Spleen (tissue), 11 donors: ENCODE measurements at regions not wholly inside any gene's neighbourhood (a gene's known extent, or its start where the extent isn't known, plus 50 kb on each side); places are given as distances from the start of the nearest gene placed in this dataset.

Source experiments
- DNase-seq: peaks from one replicate; pipeline ENCODE4 v3.0.0-alpha.2; 2020
- H3K27ac ChIP-seq, 8 donors: fragments of 200-600 bp; sonication (generic) in 7 of 8; 1 replicate in 4 of 8; 2 replicates in 4 of 8; pipeline versions ENCODE4 v1.5.0 to v1.8.0; 2016 to 2021; ENCODE audit warnings: inconsistent platforms in 4 of 8, mild to moderate bottlenecking in 4 of 8, moderate library complexity in 1 of 8
- H3K27me3 ChIP-seq, 7 donors: fragments of 200-600 bp; sonication (generic) in 6 of 7; replicated peaks in 1 of 7; 1 replicate in 4 of 7; 2 replicates in 3 of 7; pipeline versions ENCODE4 v1.5.0 to v1.8.0; 2016 to 2021; ENCODE audit warnings: inconsistent platforms in 3 of 7, mild to moderate bottlenecking in 1 of 7
- H3K36me3 ChIP-seq, 6 donors: fragments of 200-600 bp; sonication (generic) in 5 of 6; 1 replicate in 4 of 6; 2 replicates in 2 of 6; pipeline versions ENCODE4 v1.5.0 to v1.8.0; 2016 to 2021; ENCODE audit warnings: inconsistent platforms in 2 of 6
- H3K4me1 ChIP-seq, 6 donors: fragments of 200-600 bp; sonication (generic) in 5 of 6; 1 replicate in 3 of 6; 2 replicates in 3 of 6; pipeline versions ENCODE4 v1.5.0 to v1.8.0; 2016 to 2021; ENCODE audit warnings: inconsistent platforms in 3 of 6
- H3K4me3 ChIP-seq, 8 donors: fragments of 200-600 bp; sonication (generic) in 7 of 8; 1 replicate in 4 of 8; 2 replicates in 4 of 8; pipeline versions ENCODE4 v1.5.0 to v1.8.0; 2016 to 2021; ENCODE audit warnings: inconsistent platforms in 4 of 8, mild to moderate bottlenecking in 4 of 8, moderate library complexity in 2 of 8
- H3K9me3 ChIP-seq, 8 donors: fragments of 200-600 bp; sonication (generic) in 7 of 8; 1 replicate in 4 of 8; 2 replicates in 4 of 8; pipeline versions ENCODE4 v1.5.0 to v1.8.0; 2016 to 2021; ENCODE audit warnings: inconsistent platforms in 4 of 8
- POLR2A ChIP-seq, 3 donors: fragments of 450-650 bp; IDR thresholded peaks; one replicate each; pipeline ENCODE4 v1.5.1; 2017; ENCODE audit warnings: antibody characterized with exemption in 3 of 3, mild to moderate bottlenecking in 1 of 3
- POLR2AphosphoS5 ChIP-seq, 3 donors: sonication (generic); formaldehyde crosslinking; IDR thresholded peaks; one replicate each; pipeline ENCODE4 v1.5.1; 2017; ENCODE audit warnings: antibody characterized with exemption in 3 of 3
- WGBS, 5 donors: extraction: QIAGEN DNeasy Blood & Tissue Kit in 3 of 5; methylation state at CpG; one replicate each; pipeline versions ENCODE4 v1.1.5 to v1.1.7; 2013 to 2018; 5-methylcytosine and 5-hydroxymethylcytosine counted together
- intact Hi-C: fragments of 100-400 bp; cut with DNase I; formaldehyde crosslinking; loops from one replicate; pipeline ENCODE4 v1.15.0; 2023; ENCODE audit warnings: low total_unique reads
- TF ChIP-seq, protein P1 (sequence below), 11 experiments: fragments of 200-600 bp in 7 of 11; fragments of 450-650 bp in 4 of 11; sonication (generic) in 4 of 11; IDR thresholded peaks in 8 of 11; conservative IDR thresholded peaks in 3 of 11; 1 replicate in 7 of 11; 2 replicates in 4 of 11; pipeline versions ENCODE4 v1.4.0 to v1.8.0; 2016 to 2021; ENCODE audit warnings: antibody characterized with exemption in 11 of 11, inconsistent platforms in 4 of 11, mild to moderate bottlenecking in 1 of 11
- donor health status: healthy with polysubstance abuse.
- donor health status: DM: no; HTN: no; CAD: no; lungs with moderate emphysema.
- donor health status: DM: no; HTN: no; CAD: no.
- donor health status: Bipolar disorder and iron deficiency.
- donor health status: healthy.
- donor health status: DM: no; HTN: no; CAD: no.
- donor health status: DM: yes; HTN: yes; CAD: no.

DNA sequence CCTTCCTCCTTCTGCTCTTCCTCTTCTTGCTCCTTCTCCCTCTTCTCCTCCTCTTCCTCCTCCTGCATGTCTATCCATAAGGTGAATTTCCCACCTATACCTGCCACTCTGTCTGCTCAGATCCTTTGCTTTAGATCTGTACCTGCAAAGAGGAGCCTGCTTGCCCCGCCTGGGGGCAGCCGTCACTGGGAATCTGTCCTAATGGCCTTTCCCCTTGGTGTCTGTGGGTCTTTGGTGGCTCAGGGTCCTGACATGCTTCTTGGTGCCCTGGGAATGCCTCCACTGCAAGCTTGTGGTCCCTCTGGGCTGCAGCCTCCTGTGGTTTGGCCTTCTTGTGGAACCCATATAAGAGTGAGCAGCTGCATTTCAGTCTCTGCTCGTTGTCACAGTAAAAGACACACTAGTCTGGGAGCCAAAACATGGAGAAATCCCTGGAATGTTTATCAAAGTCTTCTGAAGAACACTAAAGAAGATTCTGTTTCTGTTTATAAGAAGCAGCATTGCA is 79.5 kb upstream of the CSF3R start:
- Histone ChIP-seq H3K27me3 (peaks cover 0 to 15% (median 0%) of the 10 kb centered on the region in 7 donors), H3K9me3 (no peaks in the 10 kb centered on the region), H3K27ac (no peak overlapping the region), H3K36me3 (no peaks in the 10 kb centered on the region), H3K4me3 (no peak overlapping the region), H3K4me1 (no peaks in the 10 kb centered on the region)
- WGBS, 5 donors: 66 to 87% (median 79%) methylated on average over 3 of the region's 3 CpGs
- TF ChIP-seq, protein P1, sequence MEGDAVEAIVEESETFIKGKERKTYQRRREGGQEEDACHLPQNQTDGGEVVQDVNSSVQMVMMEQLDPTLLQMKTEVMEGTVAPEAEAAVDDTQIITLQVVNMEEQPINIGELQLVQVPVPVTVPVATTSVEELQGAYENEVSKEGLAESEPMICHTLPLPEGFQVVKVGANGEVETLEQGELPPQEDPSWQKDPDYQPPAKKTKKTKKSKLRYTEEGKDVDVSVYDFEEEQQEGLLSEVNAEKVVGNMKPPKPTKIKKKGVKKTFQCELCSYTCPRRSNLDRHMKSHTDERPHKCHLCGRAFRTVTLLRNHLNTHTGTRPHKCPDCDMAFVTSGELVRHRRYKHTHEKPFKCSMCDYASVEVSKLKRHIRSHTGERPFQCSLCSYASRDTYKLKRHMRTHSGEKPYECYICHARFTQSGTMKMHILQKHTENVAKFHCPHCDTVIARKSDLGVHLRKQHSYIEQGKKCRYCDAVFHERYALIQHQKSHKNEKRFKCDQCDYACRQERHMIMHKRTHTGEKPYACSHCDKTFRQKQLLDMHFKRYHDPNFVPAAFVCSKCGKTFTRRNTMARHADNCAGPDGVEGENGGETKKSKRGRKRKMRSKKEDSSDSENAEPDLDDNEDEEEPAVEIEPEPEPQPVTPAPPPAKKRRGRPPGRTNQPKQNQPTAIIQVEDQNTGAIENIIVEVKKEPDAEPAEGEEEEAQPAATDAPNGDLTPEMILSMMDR (IDR thresholded peaks at IDR 0.05 in 8 of 11, conservative IDR thresholded peaks at IDR 0.05 in 3 of 11): no peak
- TF ChIP-seq POLR2A (IDR thresholded peaks at IDR 0.05) (no peak), POLR2AphosphoS5 (IDR thresholded peaks at IDR 0.05) (no peak)
- intact Hi-C loops: no loop called here
- no peak for DNase-seq

DNA sequence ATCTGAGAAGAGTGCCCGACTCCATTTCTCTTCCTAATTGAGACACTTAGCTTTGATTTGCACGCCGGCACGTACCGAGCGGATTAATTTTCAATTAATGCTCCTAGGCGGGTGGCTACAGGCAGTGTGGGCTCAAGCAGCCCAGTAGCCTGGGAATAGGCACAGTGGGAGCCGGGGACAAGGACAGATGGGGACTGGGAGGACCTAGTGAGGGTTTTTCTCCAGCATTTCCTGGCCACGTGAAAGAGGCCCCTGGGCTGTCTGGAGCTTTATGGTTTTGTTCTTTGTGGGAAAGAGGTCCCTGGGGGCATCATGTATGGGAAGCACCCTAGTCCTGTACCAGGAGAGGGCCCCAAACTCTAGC is 78.6 kb upstream of the CSF3R start:
- no peaks in the 10 kb centered on the region for H3K36me3 ChIP-seq
- no peak overlapping the region for H3K27ac ChIP-seq
- H3K27me3 ChIP-seq: peaks cover 0 to 15% (median 0%) of the 10 kb centered on the region in 7 donors
- intact Hi-C loops: no loop called here
- H3K4me1 ChIP-seq: no peaks in the 10 kb centered on the region
- no peaks in the 10 kb centered on the region for H3K9me3 ChIP-seq
- 85 to 92% (median 88%) methylated on average over 9 of the region's 9 CpGs for WGBS, 5 donors
- no peak for TF ChIP-seq POLR2A (IDR thresholded peaks at IDR 0.05)
- no peak for TF ChIP-seq POLR2AphosphoS5 (IDR thresholded peaks at IDR 0.05)
- TF ChIP-seq, protein P1 (IDR thresholded peaks at IDR 0.05 in 8 of 11, conservative IDR thresholded peaks at IDR 0.05 in 3 of 11): no peak
- DNase-seq: no peak
- no peak overlapping the region for H3K4me3 ChIP-seq

DNA sequence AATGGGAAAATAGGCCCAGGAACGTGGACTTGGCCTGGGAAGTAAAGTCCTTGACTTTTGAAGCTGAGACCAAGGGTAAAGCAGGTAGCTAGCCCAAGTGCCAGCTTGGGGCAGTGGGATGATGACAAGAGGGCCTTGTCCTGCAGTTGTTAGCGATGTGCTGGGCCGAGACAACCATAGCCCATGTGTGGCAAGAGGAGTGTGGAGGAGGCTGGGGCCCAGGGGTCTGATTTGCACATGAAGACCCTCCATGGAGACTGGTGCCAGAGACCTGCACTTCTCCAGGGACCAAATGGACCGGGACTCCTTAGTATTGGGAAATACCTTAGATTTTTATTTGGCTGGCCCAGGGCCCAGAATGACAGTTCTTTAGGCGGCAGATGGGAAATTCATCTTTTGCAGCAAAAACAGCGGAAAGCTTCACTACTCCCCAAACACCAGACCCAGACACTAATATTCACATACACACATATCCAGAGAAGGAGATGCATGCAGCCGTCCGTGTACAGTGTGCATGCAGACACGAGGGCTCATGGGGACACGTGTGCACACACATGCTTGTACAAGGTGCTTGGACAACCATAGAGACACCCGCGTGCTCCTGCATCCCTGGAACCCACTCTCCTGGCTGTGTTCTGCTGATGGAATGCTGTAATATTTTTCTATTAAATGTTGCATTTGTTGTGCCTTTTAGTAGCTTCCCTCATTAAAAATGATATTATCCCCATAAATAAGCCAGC is 78.1 kb upstream of the CSF3R start:
- no peaks in the 10 kb centered on the region for H3K9me3 ChIP-seq
- H3K4me1 ChIP-seq: no peaks in the 10 kb centered on the region
- H3K27me3 ChIP-seq: peaks cover 0 to 16% (median 0%) of the 10 kb centered on the region in 7 donors
- H3K4me3 ChIP-seq: no peak overlapping the region
- TF ChIP-seq, protein P1 (IDR thresholded peaks at IDR 0.05 in 8 of 11, conservative IDR thresholded peaks at IDR 0.05 in 3 of 11): no peak
- no peak for TF ChIP-seq POLR2A (IDR thresholded peaks at IDR 0.05)
- DNase-seq: no peak
- H3K36me3 ChIP-seq: no peaks in the 10 kb centered on the region
- intact Hi-C loops: no loop called here
- H3K27ac ChIP-seq: no peak overlapping the region
- 80 to 93% (median 87%) methylated on average over 12 of the region's 12 CpGs for WGBS, 5 donors

DNA sequence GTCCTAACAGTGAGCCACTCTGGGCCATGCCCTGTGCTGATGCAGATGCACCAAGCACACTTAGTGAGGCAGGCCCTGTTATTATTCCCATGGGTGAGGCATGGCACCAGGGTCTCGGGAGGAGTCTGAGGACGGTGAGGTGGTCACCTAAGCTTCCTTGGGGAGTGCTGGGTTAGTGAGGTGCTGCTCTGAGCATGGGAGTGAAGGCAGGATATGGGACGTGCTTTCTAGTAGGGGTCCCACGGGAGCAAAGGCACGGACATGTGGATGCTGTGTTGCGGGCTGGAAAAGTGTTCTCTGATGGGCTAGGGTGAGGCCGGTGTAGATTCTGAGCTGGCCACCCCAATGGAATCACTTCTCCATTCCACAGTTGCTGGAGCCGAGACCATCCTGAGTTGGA is 77.5 kb upstream of the CSF3R start:
- Histone ChIP-seq H3K9me3 (no peaks in the 10 kb centered on the region), H3K27ac (no peak overlapping the region), H3K27me3 (peaks cover 0 to 16% (median 0%) of the 10 kb centered on the region in 7 donors), H3K4me1 (no peaks in the 10 kb centered on the region), H3K36me3 (no peaks in the 10 kb centered on the region), H3K4me3 (no peak overlapping the region)
- TF ChIP-seq, protein P1 (IDR thresholded peaks at IDR 0.05 in 8 of 11, conservative IDR thresholded peaks at IDR 0.05 in 3 of 11): no peak
- TF ChIP-seq POLR2A (IDR thresholded peaks at IDR 0.05) (no peak), POLR2AphosphoS5 (IDR thresholded peaks at IDR 0.05) (no peak)
- intact Hi-C loops: no loop called here
- 77 to 89% (median 82%) methylated on average over 8 of the region's 8 CpGs for WGBS, 5 donors
- no peak for DNase-seq
